H1 (cell line): ENCODE measurements at regions not wholly inside any gene's neighbourhood (a gene's known extent, or its start where the extent isn't known, plus 50 kb on each side); places are given as distances from the start of the nearest gene placed in this dataset.

Source experiments
- CTCF ChIA-PET: fragments of 300-600 bp; sonication (Branson Sonifier 250); formaldehyde crosslinking; loops from one replicate; lab custom pipeline; 2021; ENCODE audit not compliant: partially characterized antibody; lab: Charles Lee
- POLR2A ChIA-PET: fragments of 300-600 bp; sonication (Branson Sonifier 250); formaldehyde crosslinking; loops from one replicate; lab custom pipeline; 2021; ENCODE audit warnings: inconsistent platforms; ENCODE audit not compliant: partially characterized antibody; lab: Charles Lee
- DNase-seq, 2 experiments: peaks; one replicate each; pipeline versions ENCODE4 v3.0.0 to v3.0.0-alpha.2; 2010 to 2022; ENCODE audit warnings: low spot score in 2 of 2, low read depth in 1 of 2, mixed read lengths in 1 of 2
- FAIRE-seq: peaks from 2 replicates; lab custom pipeline; 2011; peaks lifted over from hg19 to GRCh38; lab: Jason Lieb, UNC
- H2AFZ ChIP-seq: 2 replicates; pipeline ENCODE4 v1.8.1; 2012; ENCODE audit warnings: low read length, inconsistent platforms
- H2AK5ac ChIP-seq: 2 replicates; pipeline ENCODE4 v1.6.1; 2013; ENCODE audit warnings: low read depth, low read length
- H2BK120ac ChIP-seq: replicated peaks from 2 replicates; pipeline ENCODE3; 2013; ENCODE audit warnings: low read depth, low read length, inconsistent platforms
- H2BK12ac ChIP-seq: 2 replicates; pipeline ENCODE4 v1.6.1; 2013; ENCODE audit warnings: low read depth, low read length
- H2BK15ac ChIP-seq: 2 replicates; pipeline ENCODE4 v1.6.1; 2013; ENCODE audit warnings: low read length
- H2BK20ac ChIP-seq: 2 replicates; pipeline ENCODE4 v1.6.1; 2013; ENCODE audit warnings: low read length
- H2BK5ac ChIP-seq: 2 replicates; pipeline ENCODE4 v1.6.1; 2013; ENCODE audit warnings: low read depth, low read length
- H3K14ac ChIP-seq: 2 replicates; pipeline ENCODE4 v1.6.1; 2013; ENCODE audit warnings: inconsistent platforms; ENCODE audit not compliant: insufficient read length
- H3K18ac ChIP-seq: 2 replicates; pipeline ENCODE4 v1.6.1; 2013; ENCODE audit warnings: low read length; ENCODE audit errors: extremely low read depth
- H3K23ac ChIP-seq: 2 replicates; pipeline ENCODE4 v1.6.1; 2013; ENCODE audit warnings: inconsistent platforms; ENCODE audit not compliant: insufficient read length
- H3K23me2 ChIP-seq: 2 replicates; pipeline ENCODE4 v1.6.1; 2013; ENCODE audit warnings: low read depth, low read length
- H3K27ac ChIP-seq: 2 replicates; pipeline ENCODE4 v1.6.1; 2011; ENCODE audit warnings: low read depth, low read length, inconsistent platforms
- H3K27me3 ChIP-seq, 4 experiments: replicated peaks in 1 of 4; 1 replicate in 1 of 4; 2 replicates in 3 of 4; pipeline versions ENCODE4 v1.6.1 to v1.8.1; 2011 to 2013; ENCODE audit warnings: low read length in 3 of 4, mild to moderate bottlenecking in 3 of 4, inconsistent platforms in 2 of 4, mixed read lengths in 2 of 4, moderate library complexity in 1 of 4; ENCODE audit not compliant: control insufficient read depth in 3 of 4, insufficient read depth in 3 of 4; ENCODE audit errors: extremely low read depth in 1 of 4
- H3K36me3 ChIP-seq, 4 experiments: 2 replicates each; pipeline versions ENCODE4 v1.6.1 to v1.8.1; 2011 to 2013; ENCODE audit warnings: mild to moderate bottlenecking in 4 of 4, low read length in 3 of 4, moderate library complexity in 2 of 4, control low read depth in 1 of 4, inconsistent platforms in 1 of 4; ENCODE audit not compliant: insufficient read depth in 4 of 4, control insufficient read depth in 2 of 4
- H3K4ac ChIP-seq: replicated peaks from 2 replicates; pipeline ENCODE3; 2013; ENCODE audit warnings: low read length, low read depth, mixed read lengths, inconsistent platforms; ENCODE audit not compliant: insufficient read length
- H3K4me1 ChIP-seq, 4 experiments: replicated peaks in 1 of 4; 1 replicate in 1 of 4; 2 replicates in 3 of 4; pipeline versions ENCODE4 v1.6.1 to v1.8.1; 2011 to 2013; ENCODE audit warnings: low read length in 3 of 4, inconsistent platforms in 2 of 4, mixed read lengths in 1 of 4; ENCODE audit not compliant: insufficient read depth in 4 of 4, control insufficient read depth in 3 of 4
- H3K4me2 ChIP-seq, 2 experiments: 2 replicates each; pipeline versions ENCODE4 v1.6.1 to v1.8.1; 2011 to 2013; ENCODE audit warnings: low read depth in 2 of 2, low read length in 2 of 2, control low read depth in 1 of 2, inconsistent platforms in 1 of 2, mild to moderate bottlenecking in 1 of 2; ENCODE audit not compliant: insufficient read depth in 1 of 2
- H3K4me3 ChIP-seq, 4 experiments: fragments of 200-600, 300-600 bp in 1 of 4; sonication (generic), shearing (Covaris generic), sonication (Bioruptor Twin) in 1 of 4; 2 replicates each; pipeline versions ENCODE4 v1.5.1 to v1.8.1; 2011 to 2016; ENCODE audit warnings: low read length in 4 of 4, low read depth in 3 of 4, control low read depth in 2 of 4, inconsistent platforms in 2 of 4, mild to moderate bottlenecking in 2 of 4, mixed read lengths in 1 of 4, moderate library complexity in 1 of 4; ENCODE audit not compliant: insufficient read depth in 2 of 4; ENCODE audit errors: extremely low read depth in 1 of 4
- H3K56ac ChIP-seq: replicated peaks from 2 replicates; pipeline ENCODE3; 2013; ENCODE audit warnings: low read depth, mild to moderate bottlenecking, mixed read lengths, low read length, inconsistent platforms; ENCODE audit not compliant: insufficient read length
- H3K79me1 ChIP-seq: 2 replicates; pipeline ENCODE4 v1.6.1; 2013; ENCODE audit warnings: low read depth, low read length, control low read depth
- H3K79me2 ChIP-seq, 2 experiments: 2 replicates each; pipeline versions ENCODE4 v1.6.1 to v1.8.1; 2012 to 2013; ENCODE audit warnings: low read length in 2 of 2, mild to moderate bottlenecking in 2 of 2, inconsistent platforms in 1 of 2; ENCODE audit not compliant: insufficient read depth in 2 of 2, control insufficient read depth in 1 of 2
- H3K9ac ChIP-seq, 4 experiments: replicated peaks in 1 of 4; 1 replicate in 1 of 4; 2 replicates in 3 of 4; pipeline versions ENCODE4 v1.6.1 to v1.8.1; 2011 to 2013; ENCODE audit warnings: low read depth in 3 of 4, low read length in 3 of 4, control low read depth in 2 of 4, mild to moderate bottlenecking in 2 of 4, moderate library complexity in 2 of 4, inconsistent platforms in 1 of 4; ENCODE audit errors: extremely low read depth in 1 of 4
- H3K9me3 ChIP-seq, 2 experiments: 2 replicates each; pipeline versions ENCODE4 v1.6.1 to v1.8.1; 2012 to 2013; ENCODE audit warnings: mild to moderate bottlenecking in 2 of 2, moderate library complexity in 2 of 2, control low read depth in 1 of 2, inconsistent platforms in 1 of 2, low read depth in 1 of 2, low read length in 1 of 2, mixed read lengths in 1 of 2; ENCODE audit not compliant: insufficient read depth in 2 of 2
- H4K20me1 ChIP-seq, 2 experiments: replicated peaks in 1 of 2; 2 replicates each; pipeline versions ENCODE3 to v1.8.1; 2011 to 2013; ENCODE audit warnings: inconsistent platforms in 2 of 2, low read length in 2 of 2, mild to moderate bottlenecking in 1 of 2; ENCODE audit not compliant: insufficient read depth in 2 of 2, control insufficient read depth in 1 of 2
- H4K5ac ChIP-seq: 2 replicates; pipeline ENCODE4 v1.6.1; 2013; ENCODE audit warnings: low read length, low read depth, mixed read lengths, inconsistent platforms; ENCODE audit not compliant: insufficient read length
- H4K8ac ChIP-seq: 2 replicates; pipeline ENCODE4 v1.8.0; 2013; ENCODE audit warnings: mild to moderate bottlenecking, moderate library complexity, low read length, inconsistent platforms; ENCODE audit not compliant: insufficient read depth; ENCODE audit errors: extremely low read depth
- H4K91ac ChIP-seq: replicated peaks from 2 replicates; pipeline ENCODE3; 2013; ENCODE audit warnings: low read length, mixed read lengths, inconsistent platforms; ENCODE audit not compliant: insufficient read length
- CEBPB ChIP-seq: IDR thresholded peaks from 2 replicates; pipeline ENCODE4 v1.6.1; 2012; ENCODE audit warnings: low read depth, low read length
- WGBS, 2 experiments: shearing (Covaris generic) in 1 of 2; methylation state at CpG; one replicate each; pipeline versions ENCODE4 v1.1.6 to v1.1.7; 2013 to 2015; ENCODE audit warnings: low lambda C conversion rate in 2 of 2, mixed read lengths in 2 of 2, inconsistent platforms in 1 of 2, low coverage in 1 of 2, missing lambda C conversion rate in 1 of 2; ENCODE audit not compliant: insufficient replicate concordance in 2 of 2, insufficient coverage in 1 of 2, insufficient read length in 1 of 2; ENCODE audit errors: extremely low coverage in 1 of 2, missing lambda C conversion rate in 1 of 2; 5-methylcytosine and 5-hydroxymethylcytosine counted together

DNA sequence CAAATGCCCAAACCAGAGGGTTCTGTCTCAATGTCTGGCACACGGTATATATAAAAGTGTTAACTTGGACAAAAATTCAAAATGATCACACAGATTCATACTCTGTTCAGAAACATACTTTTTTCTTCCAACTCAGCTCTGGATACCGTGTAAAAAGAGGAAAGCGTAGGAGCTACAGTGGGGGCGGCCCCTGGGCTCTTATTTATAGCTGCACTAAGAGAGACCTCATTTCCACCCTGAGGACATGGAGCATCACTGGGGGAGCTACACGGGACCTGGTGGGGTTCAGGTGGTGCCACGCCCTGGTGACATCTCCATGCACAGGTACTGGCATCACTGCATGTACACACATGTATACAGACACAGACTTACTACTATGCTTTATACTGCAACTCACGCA lies 185.9 kb upstream of the FOXQ1 start:
- H4K91ac ChIP-seq, result no peak overlapping the region
- H3K23me2 ChIP-seq, result no peaks in the 10 kb centered on the region
- no peak overlapping the region for H2BK15ac ChIP-seq
- no peak overlapping the region for H2BK12ac ChIP-seq
- 91% methylated on average over 7 of the region's 7 CpGs; no CpG with 5 or more reads in 1 of the 2 experiments for WGBS, 2 experiments
- no peak overlapping the region for H3K4me3 ChIP-seq
- POLR2A ChIA-PET, result no interaction called here
- H4K8ac ChIP-seq, result no peak overlapping the region
- DNase-seq (no peak), FAIRE-seq (no peak)
- no peak overlapping the region for H3K23ac ChIP-seq
- no peak overlapping the region for H2AFZ ChIP-seq
- H4K5ac ChIP-seq, result no peak overlapping the region
- H3K4me2 ChIP-seq, result no peak overlapping the region
- H3K36me3 ChIP-seq, result no peaks in the 10 kb centered on the region
- H3K79me2 ChIP-seq, result no peaks in the 10 kb centered on the region
- H3K79me1 ChIP-seq, result no peaks in the 10 kb centered on the region
- no peak overlapping the region for H2AK5ac ChIP-seq
- H3K14ac ChIP-seq, result no peak overlapping the region
- H3K4me1 ChIP-seq, result no peaks in the 10 kb centered on the region
- H3K18ac ChIP-seq, result no peak overlapping the region
- H2BK5ac ChIP-seq, result no peak overlapping the region
- H3K27ac ChIP-seq, result no peak overlapping the region
- no peak overlapping the region for H2BK120ac ChIP-seq
- no peaks in the 10 kb centered on the region for H4K20me1 ChIP-seq
- H3K9ac ChIP-seq, result no peak overlapping the region
- no peaks in the 10 kb centered on the region for H3K27me3 ChIP-seq
- CTCF ChIA-PET, result interaction anchor here (1.0 to 1.3 kb wide), 2 partner anchors 9 to 211 kb away, joined by 3 to 4 read pairs; no protein-coding TSS in a partner anchor
- H2BK20ac ChIP-seq, result no peak overlapping the region
- H3K4ac ChIP-seq, result no peak overlapping the region
- H3K9me3 ChIP-seq, result no peaks in the 10 kb centered on the region
- H3K56ac ChIP-seq, result no peak overlapping the region
- TF ChIP-seq CEBPB, result no peak
